ENCODE measurements at regions not wholly inside any gene's neighbourhood (a gene's known extent, or its start where the extent isn't known, plus 50 kb on each side); places are given as distances from the start of the nearest gene placed in this dataset.
"Not testable (repeated sequence)": the region's sequence is repeated elsewhere in the genome, so short reads cannot be mapped to it uniquely, and the experiment has no call there.

DNA sequence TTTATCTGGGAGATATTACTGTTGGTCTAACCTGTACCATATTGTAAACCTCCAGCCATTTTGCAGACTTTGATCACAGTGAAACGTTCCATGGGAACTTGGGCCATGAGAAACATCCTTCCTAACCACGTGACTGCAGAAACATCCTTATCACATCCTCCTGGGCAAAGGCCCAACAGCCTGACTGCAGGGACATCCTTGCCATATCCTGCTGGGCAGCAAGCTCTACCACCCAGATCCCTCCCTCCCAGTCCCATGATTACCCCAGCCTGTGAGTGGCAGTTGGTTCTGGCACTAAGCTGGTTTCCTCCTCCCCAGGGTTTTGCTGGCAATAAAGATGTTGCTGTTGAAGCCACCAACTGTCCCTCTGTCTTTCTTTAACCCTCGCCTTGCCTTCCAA is 201.2 kb downstream of the POTEC start:
- DNase-seq (ENCODE audit: low spot score), result not testable (repeated sequence)

DNA sequence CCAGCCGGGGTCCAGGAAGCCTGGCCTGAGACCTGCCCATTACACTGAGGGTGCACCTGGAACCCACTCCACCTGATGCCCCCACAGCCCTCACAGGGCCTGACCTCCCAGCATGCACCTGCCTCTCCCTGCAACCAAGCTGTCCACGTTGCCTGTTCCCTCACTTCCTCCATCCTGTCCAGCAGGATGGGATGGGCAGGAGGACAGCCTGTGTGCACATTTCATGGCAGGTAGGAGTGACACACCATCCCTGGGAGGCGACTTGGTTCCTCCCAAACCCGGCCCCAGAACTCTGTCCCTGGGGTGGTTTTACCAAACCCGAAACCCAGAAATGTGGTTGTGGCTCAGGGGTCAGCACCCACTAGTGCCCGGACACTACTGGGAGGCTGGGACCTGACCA is 203.8 kb upstream of the ZNF519 start:
- DNase-seq (ENCODE audit: low spot score), result not testable (repeated sequence)

DNA sequence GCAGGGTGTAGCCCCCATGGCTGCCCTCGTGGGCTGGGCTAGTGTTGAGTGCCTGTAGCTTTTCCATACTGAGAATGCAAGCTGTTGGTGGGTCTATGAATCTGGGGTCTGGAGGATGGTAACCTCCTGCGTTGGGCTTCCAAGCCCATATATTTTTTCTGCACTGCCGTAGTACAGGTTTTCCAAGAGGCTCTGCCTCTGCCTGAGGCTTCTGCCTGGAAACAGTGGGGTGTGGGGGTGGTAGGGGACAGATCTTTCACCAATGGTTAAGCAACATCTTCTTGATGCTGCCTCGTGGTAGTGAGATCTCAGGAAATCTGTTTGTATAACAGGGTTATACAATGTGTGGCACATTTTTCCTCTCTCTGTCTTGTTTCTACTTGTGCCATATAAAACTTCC is 189.0 kb upstream of the ZNF519 start:
- DNase-seq (ENCODE audit: low spot score), result not testable (repeated sequence)

GRCh38 chr18:14301255-14301654 is 169.0 kb upstream of the ZNF519 start:
- not testable (repeated sequence) for DNase-seq (ENCODE audit: low spot score)

DNA sequence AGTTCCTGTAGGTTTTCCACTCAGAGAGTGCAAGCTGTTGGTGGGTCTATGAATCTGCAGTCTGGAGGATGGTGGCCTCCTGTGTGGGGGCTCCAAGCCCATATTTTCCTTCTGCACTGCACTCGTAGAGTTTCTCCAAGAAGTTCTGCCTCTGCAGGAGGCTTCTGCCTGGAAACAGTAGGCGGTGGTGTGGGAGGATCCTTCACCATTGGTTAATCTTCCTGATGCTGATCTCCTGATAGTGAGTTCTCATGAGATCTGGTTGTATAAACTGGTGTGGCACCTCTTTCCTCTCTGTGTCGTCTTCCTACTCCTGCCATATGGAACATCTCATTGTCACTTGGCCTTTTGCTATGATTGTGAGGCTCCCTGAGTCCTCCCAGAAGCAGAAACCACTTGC is 162.8 kb upstream of the ZNF519 start:
- not testable (repeated sequence) for DNase-seq (ENCODE audit: low spot score)

DNA sequence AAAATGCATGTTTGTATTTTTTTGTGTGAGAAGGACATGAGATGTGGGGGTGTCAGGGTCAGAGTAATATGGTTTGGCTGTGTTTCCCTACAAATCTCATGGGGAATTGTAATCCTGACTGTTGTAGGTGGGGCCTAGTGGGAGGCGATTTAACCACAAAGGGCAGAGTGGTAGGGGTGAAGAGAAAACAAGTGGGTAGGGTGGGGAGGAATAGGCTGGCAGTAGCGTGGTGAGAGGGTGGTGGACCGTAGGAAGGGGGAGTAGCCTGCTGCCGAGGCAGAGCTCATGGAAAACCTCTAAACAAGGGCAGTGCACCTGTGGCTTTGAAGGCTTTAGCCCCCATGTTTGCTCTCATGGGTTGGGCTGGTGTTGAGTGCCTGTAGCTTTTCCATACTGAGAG is 152.8 kb upstream of the ZNF519 start:
- no peak for DNase-seq (ENCODE audit: low spot score)

- DNase-seq (ENCODE audit: low spot score), result not testable (repeated sequence)
Observed at GRCh38 chr18:14275391-14275790, 143.2 kb upstream of the ZNF519 start.

DNA sequence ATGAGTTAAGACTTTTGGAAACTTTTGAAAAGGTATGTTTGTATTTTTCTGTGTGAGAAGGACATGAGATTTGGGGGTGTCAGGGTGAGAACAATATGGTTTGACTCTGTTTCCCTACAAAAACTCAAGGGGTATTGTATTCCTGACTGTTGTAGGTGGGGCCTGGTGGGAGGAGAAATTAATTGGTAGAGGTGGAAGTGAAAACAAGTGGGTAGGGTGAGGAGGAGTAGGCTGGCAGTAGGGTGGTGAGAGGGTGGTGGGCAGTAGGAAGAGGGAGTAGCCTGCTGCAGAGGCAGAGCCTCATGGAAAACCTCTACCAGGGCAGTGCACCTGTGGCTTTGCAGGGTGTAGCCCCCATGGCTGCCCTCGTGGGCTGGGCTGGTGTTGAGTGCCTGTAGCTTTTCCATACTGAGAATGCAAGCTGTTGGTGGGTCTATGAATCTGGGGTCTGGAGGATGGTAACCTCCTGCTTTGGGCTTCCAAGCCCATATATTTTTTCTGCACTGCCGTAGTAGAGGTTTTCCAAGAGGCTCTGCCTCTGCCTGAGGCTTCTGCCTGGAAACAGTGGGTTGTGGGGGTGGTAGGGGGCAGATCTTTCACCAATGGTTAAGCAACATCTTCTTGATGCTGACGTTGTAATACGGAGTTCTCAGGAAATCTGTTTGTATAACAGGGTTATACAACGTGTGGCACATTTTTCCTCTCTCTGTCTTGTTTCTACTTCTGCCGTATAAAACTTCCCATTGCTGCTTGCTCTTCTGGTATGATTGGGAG is 133.6 kb upstream of the ZNF519 start:
- DNase-seq (ENCODE audit: low spot score), result not testable (repeated sequence)

GRCh38 chr18:14262786-14263185 is 130.6 kb upstream of the ZNF519 start:
- DNase-seq (ENCODE audit: low spot score), result not testable (repeated sequence)

DNA sequence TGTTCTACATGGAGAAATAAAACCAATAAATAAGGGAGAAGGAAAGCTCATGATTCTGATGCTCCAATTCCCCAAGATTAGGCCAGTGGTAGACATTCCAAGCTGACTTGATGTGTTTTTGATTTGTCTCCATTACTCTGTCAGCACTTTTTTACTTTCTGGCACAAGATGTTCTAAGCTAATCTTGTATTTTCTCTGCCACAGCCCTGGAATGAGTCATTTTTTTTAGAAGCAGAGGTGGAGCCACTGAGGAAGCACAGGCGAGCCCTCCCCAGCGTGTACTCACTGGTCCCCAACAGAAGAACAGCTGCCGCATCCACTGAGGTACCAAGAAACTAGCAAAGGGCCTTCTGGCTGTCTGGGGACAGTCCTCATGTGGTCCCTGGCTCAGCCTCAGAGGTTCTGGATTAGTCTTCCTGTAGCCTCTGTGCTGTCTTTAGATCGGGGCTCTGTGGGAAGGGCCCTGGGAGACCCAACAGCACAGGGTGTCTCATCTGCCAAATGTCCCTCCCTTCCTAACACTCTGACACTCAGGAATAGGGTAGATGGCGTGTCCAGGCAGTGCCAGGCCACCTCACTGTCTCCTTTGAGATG is 117.9 kb upstream of the ZNF519 start:
- not testable (repeated sequence) for DNase-seq (ENCODE audit: low spot score)

DNA sequence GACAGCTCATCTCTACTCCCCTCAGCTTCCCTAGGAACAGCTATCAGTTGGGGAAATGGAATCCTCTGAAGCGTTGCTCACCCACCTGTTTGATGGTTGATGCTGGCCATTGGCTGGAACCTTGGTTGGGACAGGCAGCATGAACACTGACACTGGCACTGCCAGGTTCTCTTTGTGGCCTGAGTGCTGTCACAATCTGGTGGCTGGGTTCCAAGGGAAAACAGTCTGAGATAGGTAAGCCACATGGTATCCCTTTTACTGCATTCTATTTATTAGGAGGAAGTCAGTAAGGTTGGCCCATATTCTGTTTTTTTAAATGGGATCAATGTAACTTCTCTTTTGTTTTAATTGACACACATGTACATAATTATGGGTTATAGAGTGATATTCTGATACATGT is 107.0 kb upstream of the ZNF519 start:
- not testable (repeated sequence) for DNase-seq (ENCODE audit: low spot score)

DNA sequence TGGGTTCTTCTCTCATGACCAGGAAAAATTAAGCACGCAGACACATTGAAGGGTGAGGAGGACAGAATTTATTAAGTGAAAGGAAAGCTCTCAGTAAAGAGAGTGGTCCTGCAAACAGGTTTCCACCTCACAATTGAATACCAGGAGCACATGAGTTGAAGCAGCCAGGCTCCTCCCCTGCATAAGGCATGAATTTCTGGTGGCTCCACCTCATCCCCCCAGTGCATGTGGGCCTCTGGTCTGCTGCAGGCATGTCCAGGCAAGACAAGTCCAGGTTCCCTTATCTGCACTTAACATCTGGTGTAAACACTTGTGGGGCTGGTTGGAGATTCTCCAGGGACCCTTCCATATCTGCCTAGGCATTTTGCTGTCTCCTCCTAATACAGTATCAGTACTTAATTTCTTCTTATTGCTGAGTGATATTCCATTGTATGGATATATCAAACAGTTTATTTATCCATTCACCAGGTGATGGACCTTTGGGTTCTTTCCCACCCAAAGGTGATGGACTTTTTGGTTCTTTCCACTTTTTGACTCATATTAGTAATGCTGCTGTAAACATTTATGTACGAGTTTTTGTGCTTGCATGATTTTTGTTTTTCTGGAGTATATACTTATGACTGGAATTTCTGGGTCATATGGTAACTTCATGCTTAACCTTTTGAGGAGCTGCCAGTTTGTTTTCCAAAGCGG is 104.3 kb upstream of the ZNF519 start:
- DNase-seq (ENCODE audit: low spot score), result peak; percentile 19

DNA sequence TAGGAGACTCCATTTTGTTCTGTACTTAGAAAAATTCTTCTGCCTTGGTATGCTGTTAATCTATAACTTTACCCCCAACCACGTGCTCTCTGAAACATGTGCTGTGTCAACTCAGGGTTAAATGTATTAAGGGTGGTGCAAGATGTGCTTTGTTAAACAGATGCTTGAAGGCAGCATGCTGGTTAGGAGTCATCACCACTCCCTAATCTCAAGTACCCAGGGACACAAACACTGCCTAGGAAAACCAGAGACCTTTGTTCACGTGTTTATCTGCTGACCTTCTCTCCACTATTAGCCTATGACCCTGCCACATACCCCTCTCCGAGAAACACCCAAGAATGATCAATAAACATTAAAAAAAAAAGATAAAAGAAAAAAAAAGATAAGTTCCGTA is 93.0 kb upstream of the ZNF519 start:
- not testable (repeated sequence) for DNase-seq (ENCODE audit: low spot score)

DNA sequence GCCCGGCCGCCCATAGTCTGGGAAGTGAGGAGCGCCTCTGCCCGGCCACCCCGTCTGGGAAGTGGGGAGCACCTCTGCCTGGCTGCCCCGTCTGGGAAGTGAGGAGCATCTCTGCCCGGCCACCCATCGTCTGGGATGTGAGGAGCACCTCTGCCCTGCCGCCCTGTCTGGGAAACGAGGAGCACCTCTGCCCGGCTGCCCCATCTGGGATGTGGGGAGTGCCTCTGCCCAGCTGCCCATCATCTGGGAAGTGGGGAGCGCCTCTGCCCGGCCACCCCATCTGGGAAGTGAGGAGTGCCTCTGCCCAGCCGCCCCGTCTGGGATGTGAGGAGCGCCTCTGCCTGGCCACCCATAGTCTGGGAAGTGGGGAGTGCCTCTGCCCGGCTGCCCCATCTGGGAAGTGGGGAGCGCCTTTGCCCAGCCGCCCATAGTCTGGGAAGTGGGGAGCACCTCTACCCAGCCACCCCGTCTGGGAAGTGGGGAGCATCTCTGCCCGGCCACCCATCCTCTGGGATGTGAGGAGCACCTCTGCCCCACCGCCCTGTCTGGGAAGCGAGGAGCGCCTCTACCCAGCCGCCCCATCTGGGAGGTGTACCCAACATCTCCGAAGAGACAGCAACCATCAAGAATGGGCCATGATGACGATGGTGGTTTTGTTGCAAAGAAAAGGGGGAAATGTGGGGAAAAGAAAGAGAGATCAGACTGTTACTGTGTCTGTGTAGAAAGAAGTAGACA is 92.5 kb upstream of the ZNF519 start:
- DNase-seq (ENCODE audit: low spot score), result not testable (repeated sequence)

GRCh38 chr18:14223919-14224318 is 91.7 kb upstream of the ZNF519 start:
- DNase-seq (ENCODE audit: low spot score), result not testable (repeated sequence)

DNA sequence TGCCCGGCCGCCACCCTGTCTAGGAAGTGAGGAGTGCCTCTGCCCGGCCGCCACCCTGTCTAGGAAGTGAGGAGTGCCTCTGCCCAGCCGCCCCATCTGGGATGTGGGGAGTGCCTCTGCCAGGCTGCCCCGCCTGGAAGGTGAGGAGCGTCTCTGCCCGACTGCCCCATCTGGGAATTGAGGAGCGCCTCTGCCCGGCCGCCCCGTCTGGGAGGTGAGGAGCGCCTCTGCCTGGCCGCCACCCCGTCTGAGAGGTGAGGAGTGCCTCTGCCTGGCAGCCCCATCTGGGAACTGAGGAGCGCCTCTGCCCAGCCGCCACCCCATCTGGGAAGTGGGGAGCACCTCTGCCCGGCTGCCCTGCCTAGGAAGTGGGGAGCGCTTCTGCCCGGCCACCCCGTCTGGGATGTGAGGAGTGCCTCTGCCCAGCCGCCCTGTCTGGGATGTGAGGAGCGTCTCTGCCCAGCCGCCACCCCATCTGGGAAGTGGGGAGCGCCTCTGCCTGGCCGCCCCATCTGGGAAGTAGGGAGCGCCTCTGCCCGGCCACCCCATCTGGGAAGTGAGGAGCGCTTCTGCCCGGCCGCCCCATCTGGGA is 91.1 kb upstream of the ZNF519 start:
- not testable (repeated sequence) for DNase-seq (ENCODE audit: low spot score)

DNA sequence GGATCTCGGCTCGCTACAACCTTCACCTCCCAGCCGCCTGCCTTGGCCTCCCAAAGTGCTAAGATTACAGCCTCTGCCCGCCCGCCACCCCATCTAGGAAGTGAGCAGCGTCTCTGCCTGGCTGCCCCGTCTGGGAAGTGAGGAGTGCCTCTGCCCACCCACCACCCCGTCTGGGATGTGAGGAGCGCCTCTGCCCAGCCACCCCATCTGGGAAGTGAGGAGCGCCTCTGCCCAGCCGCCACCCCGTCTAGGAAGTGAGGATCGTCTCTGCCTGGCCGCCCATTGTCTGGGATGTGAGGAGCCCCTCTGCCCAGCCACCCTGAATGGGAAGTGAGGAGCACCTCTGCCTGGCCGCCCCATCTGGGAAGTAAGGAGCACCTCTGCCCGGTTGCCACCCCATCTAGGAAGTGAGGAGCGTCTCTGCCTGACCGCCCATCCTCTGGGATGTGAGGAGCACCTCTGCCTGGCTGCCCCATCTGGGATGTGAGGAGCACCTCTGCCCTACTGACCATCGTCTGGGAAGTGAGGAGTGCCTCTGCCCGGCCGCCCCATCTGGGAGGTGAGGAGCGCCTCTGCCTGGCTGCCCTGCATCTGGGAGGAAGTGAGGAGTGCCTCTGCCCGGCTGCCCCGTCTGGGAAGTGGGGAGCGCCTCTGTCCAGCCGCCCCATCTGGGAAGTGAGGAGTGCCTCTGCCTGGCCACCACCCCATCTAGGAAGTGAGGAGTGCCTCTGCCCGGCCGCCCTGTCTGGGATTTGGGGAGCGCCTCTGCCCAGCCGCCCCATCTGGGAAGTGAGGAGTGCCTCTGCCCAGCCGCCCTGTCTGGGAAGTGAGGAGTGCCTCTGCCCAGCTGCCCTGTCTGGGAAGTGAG is 90.4 kb upstream of the ZNF519 start:
- DNase-seq (ENCODE audit: low spot score), result not testable (repeated sequence)

DNA sequence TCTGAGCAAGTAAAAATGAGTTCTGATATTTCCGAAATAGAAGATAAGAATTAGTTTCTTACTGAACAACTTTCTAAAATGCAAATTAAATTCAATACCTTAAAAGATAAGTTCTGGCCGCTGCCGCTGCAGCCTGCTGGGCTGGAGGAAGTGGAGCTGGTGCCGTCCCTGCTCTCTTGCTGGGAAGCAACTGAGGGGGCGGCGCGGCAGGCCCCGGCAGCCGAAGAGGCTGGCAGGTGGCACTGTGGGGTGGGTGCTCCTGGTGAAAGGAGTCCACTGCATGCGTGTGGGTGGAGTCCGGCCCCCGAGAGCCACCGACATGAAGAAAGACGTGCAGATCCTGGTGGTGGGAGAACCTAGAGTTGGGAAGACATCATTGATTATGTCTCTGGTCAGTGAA is 89.5 kb upstream of the ZNF519 start:
- DNase-seq (ENCODE audit: low spot score), result no peak

DNA sequence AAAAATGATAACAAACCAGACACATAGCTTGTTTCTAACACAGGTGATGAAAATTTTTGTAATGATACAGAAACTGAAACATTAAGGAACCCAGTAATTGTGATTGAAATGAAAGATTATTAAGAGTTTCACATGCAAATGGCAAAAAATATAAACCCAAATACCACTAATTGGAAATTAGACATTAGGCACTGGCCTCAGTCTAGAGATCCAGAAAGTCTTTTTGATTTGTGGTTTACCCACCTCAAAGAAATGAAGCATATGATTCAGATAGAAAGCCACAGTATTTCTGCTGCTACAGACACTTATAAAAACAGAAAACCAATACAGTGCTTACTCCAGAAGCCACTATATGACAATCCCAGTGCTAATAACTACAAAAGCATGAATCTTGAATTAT is 83.7 kb upstream of the ZNF519 start:
- DNase-seq (ENCODE audit: low spot score), result not testable (repeated sequence)

GRCh38 chr18:14203424-14203823 is 71.2 kb upstream of the ZNF519 start:
- DNase-seq (ENCODE audit: low spot score), result not testable (repeated sequence)
